ENCODE measurements at regions not wholly inside any gene's neighbourhood (a gene's known extent, or its start where the extent isn't known, plus 50 kb on each side); places are given as distances from the start of the nearest gene placed in this dataset.

DNA sequence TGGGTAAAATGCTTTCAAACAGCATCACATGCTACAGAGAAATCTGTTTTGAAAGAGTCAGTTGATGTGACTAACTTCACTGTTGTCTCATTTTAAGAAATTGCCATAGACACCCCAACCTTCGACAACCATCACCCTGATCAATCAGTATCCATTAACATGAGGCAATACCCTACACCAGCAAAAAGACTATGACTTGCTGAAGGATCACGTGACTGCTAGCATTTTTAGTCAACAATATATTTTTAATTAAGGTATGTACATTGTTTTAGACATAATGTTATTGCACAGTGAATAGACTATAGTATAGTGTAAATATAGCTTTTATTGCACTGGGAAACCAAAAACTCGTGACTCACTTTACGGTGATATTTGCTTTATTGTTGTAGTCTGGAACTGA, 200.0 kb upstream of the ARHGAP24 start:
- DNase-seq: no peak

DNA sequence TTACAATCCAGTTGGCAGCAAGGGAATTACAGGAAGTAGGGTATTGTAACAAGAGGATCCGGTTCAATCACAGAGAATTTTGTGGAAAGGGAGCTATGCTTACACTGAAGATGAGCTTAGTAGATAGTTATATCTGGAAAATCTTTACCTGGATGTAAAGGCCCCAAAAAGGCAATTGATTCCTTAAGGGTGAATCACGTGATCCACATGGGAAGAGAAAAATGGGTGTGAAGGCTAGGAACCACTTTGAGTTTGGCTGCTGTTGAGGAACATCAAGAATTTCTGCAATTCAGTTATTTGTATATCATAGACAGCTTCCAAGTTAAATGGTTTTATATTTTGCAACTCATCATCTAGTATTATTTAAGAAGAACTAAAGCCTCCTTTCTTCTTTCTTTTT, 194.0 kb upstream of the ARHGAP24 start:
- no peak for DNase-seq

GRCh38 chr4:85291226-85291625, 183.7 kb upstream of the ARHGAP24 start:
- DNase-seq: no peak

DNA sequence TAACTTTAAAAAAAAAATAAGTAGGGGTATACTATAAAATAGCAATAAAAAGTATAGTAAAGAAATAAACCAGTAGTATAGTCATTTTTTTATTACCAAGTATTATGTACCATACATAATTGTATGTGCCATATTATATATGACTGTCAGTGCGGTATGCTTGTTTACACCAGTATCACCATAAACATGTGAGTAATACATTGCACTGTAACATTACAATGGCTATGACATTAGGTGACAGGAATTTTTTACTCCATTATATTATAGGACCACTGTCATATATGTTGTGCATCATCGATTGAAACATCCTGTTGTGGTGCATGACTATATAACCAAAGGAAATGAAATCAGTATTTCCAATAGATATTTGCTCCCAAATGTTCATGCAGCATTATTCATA, 176.9 kb upstream of the ARHGAP24 start:
- no peak for DNase-seq

DNA sequence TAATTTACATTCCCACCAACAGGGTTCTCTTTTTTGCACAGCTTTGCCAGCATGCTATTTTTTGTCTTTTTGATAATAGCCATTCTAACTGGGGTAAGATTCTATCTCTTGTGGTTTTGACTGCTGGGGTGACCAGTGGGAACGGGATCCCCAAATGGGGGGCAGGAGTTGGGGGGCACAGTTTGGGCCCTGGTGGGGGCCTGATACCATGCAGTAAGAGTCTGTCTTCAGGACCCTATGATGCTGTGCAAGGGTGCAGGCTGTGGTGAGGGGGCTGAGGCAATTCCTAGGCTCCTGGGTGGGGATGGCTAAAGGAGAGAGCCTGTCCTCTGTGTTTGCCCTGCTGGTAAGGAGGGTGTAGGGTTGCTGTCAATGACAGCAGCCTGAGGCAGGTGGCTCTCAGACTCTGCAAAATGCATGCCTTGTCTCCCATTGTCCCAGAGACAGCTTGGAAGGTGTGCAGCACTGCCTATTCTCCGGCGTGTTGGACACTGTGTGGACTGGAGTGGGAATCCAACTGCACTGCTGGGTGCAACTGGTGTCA, 172.7 kb upstream of the ARHGAP24 start:
- no peak for DNase-seq

- no peak for DNase-seq
Measured at GRCh38 chr4:85302756-85303155, 172.2 kb upstream of the ARHGAP24 start.

- no peak for DNase-seq
Measured at GRCh38 chr4:85318415-85318814, 156.5 kb upstream of the ARHGAP24 start.

- DNase-seq: no peak
Measured at GRCh38 chr4:85358831-85359230, 116.1 kb upstream of the ARHGAP24 start.

- DNase-seq: no peak
Measured at GRCh38 chr4:85362550-85362949, 112.4 kb upstream of the ARHGAP24 start.

GRCh38 chr4:85367815-85368214, 107.1 kb upstream of the ARHGAP24 start:
- no peak for DNase-seq

DNA sequence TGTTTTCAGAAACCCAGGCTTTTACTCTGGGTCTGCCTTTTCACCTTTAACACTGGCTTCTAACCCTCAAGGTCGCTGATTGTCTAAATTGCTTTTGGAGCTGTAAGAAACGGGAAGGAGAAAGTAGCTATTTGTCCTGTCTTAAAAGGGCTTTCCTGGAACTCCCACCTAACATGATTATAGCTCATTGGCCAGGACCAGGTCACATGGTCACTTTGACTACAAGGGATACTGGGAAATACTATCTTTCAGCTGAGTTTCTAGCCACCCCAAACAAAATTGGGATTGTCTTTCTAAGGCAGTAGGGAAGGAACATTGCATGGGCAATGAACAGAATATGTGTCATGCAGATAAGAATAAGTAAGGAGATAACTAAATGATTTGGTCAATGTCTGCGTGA, 106.7 kb upstream of the ARHGAP24 start:
- no peak for DNase-seq

DNA sequence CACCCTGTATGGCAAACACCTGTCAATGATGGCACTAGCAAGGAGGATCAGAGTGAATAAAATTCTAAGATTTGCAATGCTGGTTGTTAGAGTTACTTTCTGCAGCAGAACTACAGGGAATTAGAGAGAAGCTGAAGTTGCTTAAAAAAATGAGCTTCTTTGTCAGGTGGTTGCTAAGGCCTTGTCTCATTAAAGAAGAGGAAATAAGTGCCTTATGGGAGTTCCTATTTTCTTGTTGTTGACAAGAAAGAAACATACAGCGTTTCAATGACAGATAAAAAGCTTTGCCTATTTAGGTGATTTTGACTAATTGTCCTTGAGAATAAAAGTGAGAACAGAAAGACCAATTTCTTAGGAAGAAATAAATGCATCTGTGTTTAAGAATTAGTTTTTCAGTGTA, 106.0 kb upstream of the ARHGAP24 start:
- DNase-seq: no peak

GRCh38 chr4:85369703-85370380, 105.1 kb upstream of the ARHGAP24 start:
- no peak for DNase-seq

DNA sequence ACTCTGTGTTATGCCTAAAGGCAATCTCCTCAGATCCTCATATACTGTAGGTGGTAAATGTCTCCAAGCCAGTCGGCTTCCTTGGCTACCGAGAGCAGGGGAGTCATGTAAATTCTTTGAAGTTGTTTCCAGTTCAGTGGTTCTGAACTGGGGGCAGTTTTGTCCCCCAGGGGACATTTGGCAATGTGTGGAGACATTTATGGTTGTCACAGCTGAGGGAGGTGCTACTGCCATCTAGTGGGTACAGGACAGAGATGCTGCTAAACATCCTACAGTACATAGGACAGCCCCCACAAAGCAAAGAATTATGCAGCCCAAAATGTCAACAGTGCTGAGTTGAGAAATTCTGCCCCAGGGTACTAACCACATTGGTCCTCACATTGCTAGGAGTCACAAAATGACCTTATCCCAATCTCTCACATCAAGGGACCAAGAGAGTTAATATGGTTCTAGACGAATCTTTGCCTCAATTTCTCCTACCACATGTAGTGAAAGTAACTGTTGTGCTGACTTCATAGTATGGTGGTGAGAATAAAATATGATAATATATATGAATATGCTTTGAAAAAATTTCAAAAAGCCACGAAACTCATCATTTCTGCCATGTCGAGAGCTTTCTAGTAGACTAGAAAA, 104.4 kb upstream of the ARHGAP24 start:
- DNase-seq: peak; percentile 24 to 37

- DNase-seq: no peak
Measured at GRCh38 chr4:85372966-85373365, 102.0 kb upstream of the ARHGAP24 start.

DNA sequence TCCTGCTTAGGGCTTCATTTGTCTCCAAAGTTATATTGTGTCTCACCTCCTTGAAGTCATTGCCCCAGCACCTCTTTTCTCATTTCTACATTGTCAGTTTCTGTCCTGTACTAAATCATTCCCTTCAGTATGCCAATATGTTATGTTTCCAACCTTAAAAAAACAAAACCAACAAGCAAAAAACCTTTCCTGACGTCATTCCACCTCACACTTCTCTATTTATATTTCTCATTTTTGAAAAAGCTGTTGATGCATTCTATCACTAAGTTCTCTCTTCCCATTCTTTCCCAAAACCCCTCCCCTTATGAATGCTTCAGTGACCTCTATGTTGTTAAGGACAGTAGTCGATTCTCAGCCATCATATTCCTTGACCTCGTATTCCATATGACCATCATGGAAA, 98.7 kb upstream of the ARHGAP24 start:
- DNase-seq: no peak

DNA sequence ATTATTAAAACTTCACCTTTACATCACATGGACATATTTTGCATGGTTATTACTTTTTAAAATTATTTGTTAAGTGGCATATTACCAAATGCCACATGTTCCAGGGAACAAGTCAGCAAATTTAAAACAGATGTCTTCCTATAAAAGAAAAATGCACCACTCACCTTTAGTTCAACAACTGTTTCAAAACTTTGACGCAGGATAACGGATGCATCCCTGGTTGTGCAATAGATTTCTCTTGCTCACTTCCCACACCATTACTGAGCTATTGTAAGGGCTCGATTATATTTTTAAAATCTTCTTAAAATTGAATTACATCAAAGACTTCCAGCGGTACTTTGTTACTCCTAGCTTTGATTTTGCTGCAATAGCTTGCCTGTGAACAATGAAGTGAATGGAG, 93.0 kb upstream of the ARHGAP24 start:
- DNase-seq: no peak

- DNase-seq: peak; percentile 0 to 33
Measured at GRCh38 chr4:85391071-85391470, 83.9 kb upstream of the ARHGAP24 start.

DNA sequence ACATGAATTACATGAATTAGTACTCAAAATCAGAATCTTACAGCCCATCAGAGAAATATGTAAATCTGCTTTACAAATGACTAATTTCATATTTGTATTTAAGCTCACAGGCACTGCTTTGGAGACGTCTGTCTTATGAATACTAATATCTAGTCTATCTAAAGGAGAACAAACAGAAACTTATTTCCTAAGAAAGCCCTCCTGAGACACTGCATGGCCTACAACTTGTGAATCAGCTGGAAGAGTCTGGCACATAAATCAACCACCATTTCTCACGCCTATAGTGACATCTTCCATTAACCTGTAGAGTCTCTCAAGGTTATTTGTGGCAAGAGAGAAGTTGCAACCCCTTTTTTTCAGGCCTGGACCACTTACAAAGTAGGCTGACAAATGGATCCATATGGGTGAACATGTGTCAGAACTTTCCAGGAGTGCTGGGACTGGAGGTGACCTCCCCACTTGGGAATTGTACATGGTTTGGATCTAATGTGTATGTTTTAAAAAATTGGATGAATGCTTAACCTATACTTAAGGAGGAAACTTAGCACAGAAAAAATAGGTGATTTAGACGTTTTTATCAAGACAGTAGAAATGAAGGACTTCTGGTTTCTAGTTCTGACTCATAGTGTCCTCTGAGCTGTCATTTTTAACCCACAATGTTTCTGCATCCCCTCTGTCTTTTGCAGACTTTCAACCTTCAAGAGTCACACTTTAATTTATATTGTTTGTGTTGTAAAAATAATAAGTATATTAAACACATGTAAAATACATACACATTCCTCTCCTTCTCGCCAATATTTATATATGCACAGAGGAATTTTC, 83.2 kb upstream of the ARHGAP24 start:
- no peak for DNase-seq

GRCh38 chr4:85393201-85393600, 81.7 kb upstream of the ARHGAP24 start:
- DNase-seq: no peak

DNA sequence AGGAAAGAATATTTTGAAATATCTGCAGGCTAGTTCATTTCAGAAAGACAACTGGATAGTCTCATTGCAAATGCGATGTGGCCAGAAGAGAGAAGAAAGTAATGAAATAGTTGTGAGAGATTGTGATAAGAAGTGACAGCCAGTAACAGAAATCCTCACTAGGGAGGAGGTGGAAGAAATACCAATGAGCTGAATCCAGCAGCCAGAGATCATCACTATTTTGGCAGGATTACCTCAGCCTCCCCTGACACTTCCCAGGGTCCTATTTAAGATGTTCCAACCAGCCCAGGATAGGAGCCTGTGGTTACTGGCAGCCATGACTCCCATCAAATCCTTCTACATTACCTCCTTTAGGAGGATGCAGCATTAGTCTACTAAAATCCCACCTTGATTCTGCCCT, 76.7 kb upstream of the ARHGAP24 start:
- DNase-seq: no peak

DNA sequence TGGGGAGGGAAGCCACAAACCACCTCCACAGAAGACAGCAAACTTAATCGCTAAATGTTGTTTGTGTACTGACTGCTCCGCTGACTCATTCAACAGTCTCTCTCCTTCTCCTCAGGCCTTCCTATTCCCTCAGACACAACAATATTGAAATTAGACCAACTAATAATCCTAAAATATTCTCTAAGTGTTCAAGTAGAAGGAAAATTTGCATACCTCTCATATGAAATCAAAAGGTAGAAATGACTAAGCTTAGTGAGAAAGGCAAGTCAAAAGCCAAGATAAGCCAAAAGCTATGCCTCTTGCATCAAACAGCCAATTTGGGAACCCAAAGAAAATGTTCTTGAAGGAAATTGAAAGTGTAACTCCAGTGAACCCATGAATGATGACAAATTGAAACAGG, 75.7 kb upstream of the ARHGAP24 start:
- DNase-seq: no peak

- no peak for DNase-seq
Measured at GRCh38 chr4:85402371-85402770, 72.6 kb upstream of the ARHGAP24 start.

- no peak for DNase-seq
Measured at GRCh38 chr4:85406185-85406584, 68.8 kb upstream of the ARHGAP24 start.
